ENCODE measurements at regions not wholly inside any gene's neighbourhood (a gene's known extent, or its start where the extent isn't known, plus 50 kb on each side); places are given as distances from the start of the nearest gene placed in this dataset.

DNA sequence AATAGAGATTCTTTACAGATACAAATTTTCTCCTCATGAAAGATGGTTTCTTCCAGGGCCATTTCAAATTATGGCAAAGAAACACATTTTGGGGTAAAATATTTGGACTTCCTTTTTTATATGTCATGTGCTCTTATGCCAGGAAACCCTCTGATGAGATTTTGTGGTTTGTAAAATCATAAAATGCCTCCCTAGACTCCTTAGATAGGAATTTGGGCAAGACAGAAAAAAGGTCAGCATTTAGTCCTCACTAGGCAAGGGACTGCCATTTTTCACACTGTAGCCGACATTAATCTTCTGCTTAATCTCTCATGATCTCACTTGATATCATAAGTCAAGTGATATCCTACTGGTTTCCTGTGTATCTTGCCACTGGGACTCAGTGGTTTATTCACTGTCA, 286.4 kb downstream of the ARHGAP12 start:
- no peak for DNase-seq (ENCODE audit: low spot score)

DNA sequence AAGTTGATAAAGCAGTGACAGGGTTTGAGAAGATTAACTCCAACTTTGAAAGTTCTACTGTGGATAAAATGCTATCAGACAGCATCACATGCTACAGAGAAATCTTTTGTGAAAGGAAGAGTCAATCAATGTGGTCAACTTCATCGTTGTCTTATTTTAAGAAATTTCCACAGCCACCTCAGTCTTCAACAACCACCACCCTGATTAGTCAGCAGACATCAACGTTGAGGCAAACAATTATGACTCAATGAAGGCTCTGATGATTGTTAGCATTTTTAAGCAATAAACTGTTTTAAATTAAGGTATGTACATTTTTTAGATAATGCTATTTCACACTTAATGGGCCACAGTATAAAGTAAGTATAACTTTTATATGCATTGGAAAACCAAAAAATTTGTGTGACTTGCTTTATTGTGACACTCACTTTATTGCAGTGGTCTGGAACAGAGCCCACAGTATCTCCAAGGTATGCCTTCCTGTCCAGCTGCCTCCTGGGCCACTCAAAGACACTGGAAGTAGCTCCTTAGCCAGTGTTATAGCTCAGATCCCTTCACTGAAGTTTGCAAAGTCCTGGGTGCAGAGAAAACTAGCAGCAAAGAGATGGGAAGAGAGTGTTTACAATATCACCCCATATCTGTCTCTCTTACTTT, 293.1 kb downstream of the ARHGAP12 start:
- no peak for DNase-seq (ENCODE audit: low spot score)

DNA sequence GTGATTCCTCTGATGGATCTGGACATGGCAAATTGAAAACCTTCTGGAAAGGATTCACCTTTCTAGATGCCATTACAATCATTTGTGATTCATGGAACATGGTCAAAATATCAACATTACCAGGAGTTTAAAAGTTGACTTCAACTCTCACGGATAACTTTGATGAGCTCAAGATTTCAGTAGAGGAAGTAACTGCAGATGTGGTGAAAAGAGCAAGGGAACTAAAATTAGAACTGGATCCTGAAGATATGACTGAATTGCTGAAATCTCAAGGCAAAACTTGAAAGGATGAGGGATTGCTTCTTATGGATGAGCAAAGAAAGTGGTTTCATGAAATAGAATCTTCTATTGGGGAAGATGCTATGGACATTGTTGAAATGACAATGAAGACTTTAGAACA, 293.6 kb downstream of the ARHGAP12 start:
- no peak for DNase-seq (ENCODE audit: low spot score)

DNA sequence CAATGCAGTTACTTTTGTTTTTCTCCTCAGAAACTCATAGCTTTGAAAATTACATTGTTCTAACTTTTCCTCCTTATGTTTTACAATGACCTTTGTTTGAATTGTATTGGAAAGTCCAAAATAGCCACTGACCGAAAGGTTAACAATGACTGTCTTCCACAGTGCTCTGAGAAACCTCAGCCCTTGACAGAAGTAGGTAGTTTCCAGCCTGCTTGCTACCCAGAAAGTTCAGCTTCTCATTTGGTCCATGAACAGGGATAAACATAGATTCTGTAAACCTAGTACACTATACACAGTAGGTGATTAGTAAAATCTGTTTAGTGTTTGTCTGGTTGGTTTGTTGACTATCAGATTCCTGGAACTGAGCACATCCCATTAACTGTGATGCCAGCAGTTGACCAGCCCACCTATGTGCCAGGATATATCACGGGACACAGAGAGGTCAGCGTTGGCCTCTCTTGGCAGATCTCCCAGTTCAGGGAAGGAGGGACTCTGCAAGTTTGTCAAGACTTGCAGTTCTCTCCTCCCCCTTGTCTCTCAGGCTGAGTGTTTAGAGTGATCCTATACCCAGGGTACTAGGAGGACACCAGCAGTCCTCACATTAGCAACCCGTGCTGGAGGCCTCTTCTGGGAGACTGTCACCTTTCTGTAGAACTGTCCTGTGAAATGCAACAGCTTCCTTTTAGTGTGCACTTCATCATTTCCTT, 297.6 kb downstream of the ARHGAP12 start:
- DNase-seq (ENCODE audit: low spot score) = no peak

DNA sequence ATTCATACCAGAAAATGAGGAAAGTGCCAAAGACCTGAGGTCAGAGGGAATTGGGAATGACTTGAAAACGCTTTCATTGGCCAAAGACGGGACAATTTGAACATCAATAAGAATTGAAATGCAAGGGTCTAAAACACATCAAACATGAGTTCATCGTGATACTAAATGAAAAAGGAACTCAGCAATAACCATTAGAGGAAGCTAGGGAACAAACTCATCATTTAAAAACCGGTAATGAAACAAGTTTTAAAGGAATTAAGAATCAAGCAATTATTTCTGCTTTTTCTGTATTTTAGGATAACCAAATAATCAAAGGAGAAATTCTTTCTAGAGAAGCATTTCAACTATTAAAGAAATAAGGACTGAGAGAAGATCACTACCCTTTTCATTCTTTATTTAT, 303.1 kb downstream of the ARHGAP12 start:
- DNase-seq (ENCODE audit: low spot score) = no peak

DNA sequence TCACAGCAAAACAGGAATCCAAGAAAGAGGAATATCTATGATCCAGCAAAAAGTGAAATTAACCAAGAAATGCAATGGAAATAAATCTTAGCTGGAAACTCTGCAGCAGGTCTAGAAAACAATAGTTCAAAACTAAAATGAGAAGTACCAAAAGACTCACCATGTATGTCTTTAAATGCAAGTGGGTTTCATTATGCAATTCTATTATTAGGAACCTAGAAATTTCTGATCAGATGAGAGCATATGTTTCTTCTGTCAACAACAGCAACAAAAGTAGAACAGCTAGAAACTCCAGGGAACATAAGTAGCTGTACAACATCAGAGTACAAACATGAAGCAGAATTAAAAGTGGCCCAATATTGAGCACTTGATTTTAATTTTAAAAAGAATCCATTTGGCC, 304.0 kb downstream of the ARHGAP12 start:
- DNase-seq (ENCODE audit: low spot score) = no peak

DNA sequence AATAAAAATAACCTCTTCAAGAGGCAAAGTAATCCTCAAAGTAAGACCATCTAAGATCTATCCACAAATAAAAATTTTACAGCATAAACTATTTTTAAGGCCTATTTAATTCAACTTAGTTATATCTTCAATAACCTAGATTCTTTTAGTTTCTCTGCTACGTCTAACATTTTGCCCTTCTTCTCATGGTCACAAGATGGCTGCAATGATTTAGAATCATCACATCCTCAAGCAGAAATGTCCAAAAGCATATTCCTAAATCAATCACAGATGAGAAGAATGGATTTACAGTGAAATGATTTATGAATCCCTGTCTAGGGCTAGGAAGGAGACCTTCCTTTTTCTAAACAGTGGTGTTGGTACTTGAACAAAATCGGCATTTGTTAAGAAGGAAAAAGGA, 304.7 kb downstream of the ARHGAP12 start:
- DNase-seq (ENCODE audit: low spot score) = no peak

DNA sequence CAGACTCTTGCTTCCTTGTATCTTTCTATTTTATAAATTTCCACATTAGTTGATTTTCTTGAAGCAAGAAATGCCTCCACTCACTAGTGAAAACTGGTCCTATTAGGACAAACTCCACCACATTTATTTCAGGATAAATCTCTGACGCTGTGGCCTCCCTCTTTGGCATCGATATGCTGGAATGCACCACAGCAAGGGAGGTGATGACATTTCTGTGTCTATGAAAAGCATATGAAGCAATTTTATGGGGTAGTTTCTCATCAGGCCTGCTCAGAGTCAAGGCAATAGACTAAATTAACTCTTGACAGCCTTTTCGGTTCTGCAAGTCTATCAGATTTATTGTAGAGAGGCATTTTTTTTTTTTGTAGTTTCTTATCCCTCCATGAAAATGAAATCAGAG, 304.4 kb downstream of the ZEB1 start:
- no peak for DNase-seq (ENCODE audit: low spot score)

DNA sequence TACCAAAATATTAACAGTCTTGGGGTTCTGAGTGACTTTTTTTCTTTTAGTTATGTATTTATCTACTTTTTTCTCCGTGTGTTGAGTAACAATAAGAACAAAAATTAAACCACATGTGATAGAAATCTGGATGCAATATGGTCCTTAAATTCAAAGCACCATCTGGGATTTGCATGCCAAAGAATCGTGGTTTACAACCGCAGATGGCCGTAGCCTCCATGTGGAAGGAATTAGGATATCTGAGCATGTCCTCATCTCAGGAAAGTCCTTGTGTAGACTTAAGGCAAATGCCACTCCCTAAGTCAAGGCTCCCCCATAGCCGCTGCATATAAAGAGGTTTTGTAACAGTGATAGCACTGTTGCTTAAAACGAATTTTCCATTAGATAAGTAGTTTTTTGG, 304.0 kb downstream of the ZEB1 start:
- DNase-seq (ENCODE audit: low spot score) = peak; percentile 62

DNA sequence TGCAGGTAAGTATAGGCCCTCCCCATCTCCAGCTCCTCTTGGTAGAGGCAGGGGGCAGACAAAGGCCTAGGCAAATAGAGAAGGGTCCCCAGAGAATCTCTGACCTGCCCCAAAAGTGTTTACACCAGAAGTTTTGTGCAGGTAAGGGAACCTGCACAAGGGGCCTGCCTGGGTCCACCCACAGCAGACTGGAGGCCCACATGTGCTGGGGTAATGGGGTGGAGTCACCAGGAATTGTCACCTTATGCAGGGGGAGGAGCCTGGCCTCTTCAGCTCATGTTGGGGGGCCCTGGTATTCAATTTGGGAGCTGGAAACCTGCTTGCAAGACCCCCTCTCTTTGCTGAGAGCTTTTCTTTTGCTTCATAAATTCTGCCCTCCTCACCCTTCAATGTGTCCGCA, 302.7 kb downstream of the ZEB1 start:
- no peak for DNase-seq (ENCODE audit: low spot score)

DNA sequence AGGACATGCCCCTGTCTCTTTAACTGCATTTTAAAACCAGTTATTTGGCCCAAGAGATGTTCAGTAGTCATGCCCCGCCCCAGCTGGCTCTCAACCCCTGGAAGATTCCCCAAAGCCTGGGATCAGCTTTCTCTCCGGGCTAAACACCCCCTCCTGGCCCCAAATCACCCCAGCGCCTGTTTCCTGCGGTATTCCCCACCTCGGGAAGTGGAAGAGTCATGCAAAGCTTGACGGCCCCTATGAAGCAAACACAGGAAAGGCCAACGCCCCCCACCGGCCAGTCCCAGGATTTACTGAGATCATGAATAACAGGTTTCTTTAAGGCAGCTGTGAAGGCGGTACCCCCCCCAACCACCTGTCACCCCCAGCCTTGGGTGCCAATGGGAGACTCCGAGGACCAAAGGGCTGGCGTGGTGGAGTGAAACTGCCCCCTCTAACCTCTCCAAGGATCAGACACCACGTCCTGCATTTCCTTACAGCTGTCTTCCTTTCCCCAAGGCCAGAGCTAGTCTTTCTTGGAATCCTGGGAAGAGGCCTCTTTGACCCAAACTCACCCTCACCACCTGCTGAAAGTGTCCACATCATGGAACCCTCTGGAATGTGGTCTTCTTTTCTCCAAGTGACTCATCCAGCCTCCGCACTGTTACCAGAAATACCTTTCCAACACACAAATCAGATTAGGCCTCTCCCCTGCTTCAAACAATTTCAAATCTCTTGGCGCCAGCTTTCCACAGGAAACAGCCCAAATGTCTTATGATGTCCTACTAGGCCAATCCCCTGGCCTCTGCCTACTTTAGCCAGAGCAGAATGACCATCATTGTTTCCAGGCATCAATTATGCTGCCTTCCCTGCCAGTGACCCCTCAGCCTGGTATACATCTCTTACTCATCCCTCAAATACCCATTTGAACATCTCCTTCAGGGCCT, 301.5 kb downstream of the ZEB1 start:
- no peak for DNase-seq (ENCODE audit: low spot score)

DNA sequence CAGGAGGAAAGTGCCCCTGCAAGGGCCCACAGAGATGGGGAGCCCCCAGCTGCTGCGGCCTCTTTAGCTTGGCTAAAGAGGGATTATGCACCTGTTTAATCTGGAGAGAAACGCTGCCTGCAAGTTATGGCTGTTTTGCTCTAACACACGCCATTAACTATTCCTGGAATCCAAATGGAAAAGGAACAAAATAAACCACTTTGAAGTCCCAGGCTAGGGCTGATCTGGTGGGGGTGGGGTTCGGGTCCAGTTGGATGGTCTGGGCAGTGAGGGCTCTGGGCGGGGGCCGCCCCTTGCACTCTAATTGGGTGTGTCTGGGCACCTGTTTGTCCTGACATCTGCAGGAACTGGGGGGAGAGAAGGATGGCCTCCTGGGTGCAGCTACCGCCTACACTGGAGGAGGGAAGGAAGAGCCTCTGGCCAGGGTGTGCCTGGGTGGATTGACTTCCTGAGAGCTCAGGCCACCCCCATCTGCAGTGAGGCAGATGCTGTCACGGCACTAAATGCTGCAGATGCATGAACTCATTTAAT, 300.6 kb downstream of the ZEB1 start:
- DNase-seq (ENCODE audit: low spot score) = no peak

DNA sequence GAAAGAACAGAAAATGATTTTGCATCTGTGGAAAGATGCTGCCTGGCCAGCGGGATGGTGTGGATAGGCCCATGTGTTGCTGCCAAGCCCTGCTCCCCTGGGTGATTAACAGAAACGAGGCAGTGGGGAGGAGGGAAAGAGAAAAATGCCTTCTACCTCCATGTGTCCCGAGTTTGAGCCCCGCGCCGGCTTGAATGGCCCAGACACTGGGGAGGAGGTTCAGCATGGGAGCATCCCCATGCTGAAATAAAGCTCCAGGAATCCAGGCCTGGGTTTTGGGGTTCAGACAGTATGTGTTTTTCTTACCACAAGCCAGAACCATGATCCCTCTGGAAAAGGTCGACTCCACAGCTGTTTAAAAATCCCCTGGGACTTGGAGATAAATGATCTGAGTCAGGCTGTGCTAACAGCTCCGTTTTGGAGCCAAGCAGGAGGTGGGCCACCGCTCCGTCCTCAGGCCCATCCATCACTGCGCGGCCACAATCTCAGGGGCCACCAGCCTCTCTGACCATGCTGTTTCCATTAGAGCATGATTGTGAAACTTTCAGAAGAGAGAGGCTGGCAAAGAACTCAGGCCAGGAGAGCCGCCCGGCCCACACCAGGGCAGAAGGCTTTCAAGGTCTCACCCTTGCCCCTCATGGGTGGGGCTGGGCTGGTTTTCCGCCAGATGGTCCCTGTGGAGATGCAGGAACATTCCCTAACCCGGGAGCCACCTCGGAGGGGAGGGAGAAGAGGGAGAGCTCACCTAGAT, 299.7 kb downstream of the ZEB1 start:
- DNase-seq (ENCODE audit: low spot score) = no peak

DNA sequence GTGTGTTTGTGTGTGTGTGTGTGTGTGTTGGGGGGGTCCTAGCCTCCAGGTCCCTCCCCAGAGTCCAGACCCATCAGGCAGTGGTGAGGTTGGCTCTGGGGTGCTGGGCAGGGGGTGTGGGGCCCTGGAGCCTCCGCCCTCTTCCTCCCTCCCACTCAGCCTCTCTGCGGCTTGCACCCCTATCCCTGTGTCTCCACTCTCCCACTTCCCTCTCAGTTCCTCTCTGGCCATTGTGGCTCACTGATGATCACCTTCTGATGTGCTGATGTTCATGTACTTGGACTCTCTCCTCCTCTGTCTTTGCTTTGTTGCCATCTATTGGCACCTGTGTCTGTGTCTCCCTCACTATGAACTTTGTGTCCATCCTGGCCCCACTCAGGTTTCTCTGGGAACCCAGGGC, 298.7 kb downstream of the ZEB1 start:
- DNase-seq (ENCODE audit: low spot score) = no peak

DNA sequence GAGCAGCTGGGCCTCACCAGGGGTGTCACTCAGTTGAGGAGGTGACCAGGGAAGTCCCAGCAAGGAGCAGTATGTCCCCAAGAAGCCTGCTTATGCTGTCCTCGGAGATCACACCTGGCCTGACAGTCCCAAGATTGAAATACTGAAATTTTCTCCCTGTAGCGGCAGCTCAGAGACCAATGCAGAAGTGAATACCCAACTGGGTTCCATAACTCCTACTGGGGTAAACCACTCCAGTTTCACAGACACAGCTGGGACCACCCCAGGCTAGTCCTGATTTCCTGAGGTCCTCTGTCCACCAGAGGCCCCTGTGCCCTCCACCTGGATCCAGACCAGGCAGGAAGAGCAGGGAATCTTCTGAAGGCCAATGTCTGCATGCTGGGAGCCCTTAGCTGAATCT, 298.1 kb downstream of the ZEB1 start:
- DNase-seq (ENCODE audit: low spot score) = no peak

DNA sequence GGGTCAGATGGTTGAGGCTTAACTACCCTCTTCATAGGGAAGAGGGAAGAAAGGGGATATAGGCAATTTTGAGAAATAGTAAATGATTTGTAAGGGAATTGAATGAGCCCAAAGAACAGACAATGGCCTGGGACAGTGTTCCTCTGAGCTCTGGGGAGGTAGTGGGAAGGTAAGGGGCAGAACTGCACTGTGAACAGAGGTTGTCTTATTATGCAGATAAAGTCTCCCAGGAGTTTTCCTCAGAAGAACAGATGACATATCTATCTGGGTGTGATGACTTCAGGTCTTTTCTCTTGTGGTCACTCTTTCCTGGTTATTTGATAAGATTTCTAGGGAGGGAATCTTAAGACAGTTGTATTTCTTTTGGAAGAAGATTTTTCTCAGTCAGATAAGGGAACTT, 296.1 kb downstream of the ZEB1 start:
- no peak for DNase-seq (ENCODE audit: low spot score)

DNA sequence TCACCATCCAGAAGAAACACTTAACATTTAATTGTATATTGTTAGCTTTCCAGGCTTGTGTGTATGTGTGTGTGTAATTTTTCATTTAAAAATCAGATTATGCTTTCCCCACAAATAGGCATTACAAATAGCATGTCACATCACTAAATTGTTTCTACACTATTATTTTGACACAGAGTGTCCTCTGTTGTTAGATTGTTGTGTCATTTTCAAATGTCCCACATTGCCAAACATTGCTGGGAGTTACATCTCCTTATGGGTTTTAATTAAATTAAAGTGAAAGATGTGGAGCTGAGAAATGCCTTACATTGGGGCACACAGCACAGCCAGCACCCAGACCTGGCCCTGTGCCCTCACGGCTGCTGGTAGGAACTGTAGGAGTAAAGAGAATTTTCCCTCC, 295.6 kb downstream of the ZEB1 start:
- no peak for DNase-seq (ENCODE audit: low spot score)

DNA sequence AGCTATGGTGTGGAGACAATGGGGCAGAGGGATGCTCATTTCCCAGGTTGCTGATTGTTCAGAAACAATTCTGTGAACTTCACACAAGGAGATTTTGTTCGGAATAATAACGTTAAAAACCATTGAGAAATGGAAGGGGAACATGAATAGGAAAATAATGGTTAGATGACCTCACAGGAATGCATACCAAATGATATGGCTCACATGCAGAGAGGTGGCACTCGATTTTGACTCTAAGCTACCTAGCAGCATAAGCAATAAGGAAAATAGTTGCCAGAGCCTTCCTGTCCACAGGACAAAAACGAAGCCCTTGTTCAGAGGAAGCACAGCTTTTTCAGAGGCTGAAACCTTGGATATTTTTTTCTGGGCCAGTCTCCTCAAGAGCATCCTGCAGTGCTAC, 293.1 kb downstream of the ZEB1 start:
- peak; percentile 48 for DNase-seq (ENCODE audit: low spot score)

DNA sequence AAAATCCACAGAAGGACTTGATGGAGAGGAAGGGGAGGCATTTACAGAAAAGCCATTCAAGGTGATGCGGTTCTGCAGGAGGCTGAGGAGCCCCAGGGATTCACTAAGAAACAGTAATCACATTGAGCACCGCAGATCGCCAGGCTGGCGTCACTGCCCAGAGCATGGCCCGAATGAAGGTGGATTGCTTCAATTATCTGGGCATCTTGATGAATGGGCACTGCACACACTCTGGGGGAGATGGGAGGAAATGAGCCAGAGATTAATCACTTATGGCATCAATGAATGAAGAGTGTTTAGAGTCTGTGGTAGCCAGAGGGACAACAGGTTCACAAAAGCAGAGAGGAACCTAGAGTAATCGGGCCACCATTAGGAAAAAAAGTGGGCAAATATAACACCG, 292.1 kb downstream of the ZEB1 start:
- DNase-seq (ENCODE audit: low spot score) = no peak

DNA sequence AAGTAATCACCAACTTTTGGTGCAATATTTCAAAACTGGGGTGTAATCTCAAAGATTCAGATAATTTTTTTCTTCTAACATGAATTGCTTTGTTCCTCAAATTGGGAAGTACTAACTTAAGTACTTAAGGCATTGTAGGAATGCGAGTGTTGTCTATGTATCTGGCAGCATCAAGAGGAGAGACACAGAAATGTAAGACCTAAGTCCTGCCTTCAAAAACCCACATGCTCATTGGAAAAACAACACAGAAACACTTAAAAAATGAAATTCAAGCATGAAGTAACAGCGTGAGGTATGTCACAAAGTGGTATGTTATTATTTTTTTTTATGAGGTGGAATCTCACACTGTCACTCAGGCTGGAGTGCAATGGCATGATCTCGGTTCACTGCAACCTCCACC, 288.5 kb downstream of the ZEB1 start:
- no peak for DNase-seq (ENCODE audit: low spot score)

DNA sequence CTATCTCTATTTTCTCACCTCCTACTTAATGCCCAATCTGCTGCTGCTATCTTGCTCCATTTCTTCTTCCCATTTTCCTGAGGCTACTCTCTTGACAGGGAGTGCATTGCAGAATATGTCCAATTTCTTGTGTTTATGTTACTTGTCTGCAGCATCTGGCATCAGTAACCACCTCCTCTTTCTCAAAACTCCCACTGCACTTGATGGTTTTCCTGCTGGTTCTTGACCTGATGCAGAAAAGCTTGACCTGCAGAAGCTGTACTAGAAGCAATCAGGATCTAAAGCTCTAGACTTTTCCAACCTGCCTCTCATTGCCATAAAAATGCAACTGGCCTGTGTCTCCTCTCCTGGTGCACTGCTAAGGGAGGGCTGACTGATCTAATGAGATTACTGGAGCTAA, 287.8 kb downstream of the ZEB1 start:
- DNase-seq (ENCODE audit: low spot score) = no peak
